ENCODE measurements at regions not wholly inside any gene's neighbourhood (a gene's known extent, or its start where the extent isn't known, plus 50 kb on each side); places are given as distances from the start of the nearest gene placed in this dataset.

DNA sequence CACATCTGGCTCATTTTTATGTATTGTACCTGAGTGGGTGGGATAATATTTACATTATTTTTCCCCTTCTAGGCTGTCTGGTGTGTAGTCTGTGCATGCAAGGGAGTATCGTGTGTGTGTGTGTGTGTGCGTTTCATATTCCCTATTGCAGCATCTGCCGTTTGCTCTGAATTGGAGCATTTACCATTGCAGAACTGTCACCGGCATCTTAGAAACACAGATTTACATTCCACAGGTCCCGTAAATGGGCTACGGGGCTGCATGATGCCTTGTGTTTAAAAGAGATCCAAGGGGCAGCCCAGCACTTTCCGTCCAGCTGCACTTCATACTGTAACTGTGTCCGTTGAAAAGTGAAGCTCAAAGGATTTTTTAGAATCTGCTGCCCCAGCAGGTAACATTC lies 167.1 kb upstream of the KIAA1217 start:
- no peak overlapping the region for H3K9ac ChIP-seq (ENCODE audit: low read depth, low read length, poor library complexity, severe bottlenecking)
- H3K79me2 ChIP-seq (ENCODE audit: insufficient read depth, low read length): no peaks in the 10 kb centered on the region
- no peak overlapping the region for H3K4me3 ChIP-seq (ENCODE audit: low read length, poor library complexity, severe bottlenecking)
- H3K4me2 ChIP-seq (ENCODE audit: low read depth, low read length, poor library complexity, severe bottlenecking): no peak overlapping the region
- H3F3A ChIP-seq (ENCODE audit: low read depth): no peaks in the 10 kb centered on the region
- H3K27me3 ChIP-seq (ENCODE audit: insufficient read depth, low read length, poor library complexity, severe bottlenecking): no peaks in the 10 kb centered on the region
- H3K4me1 ChIP-seq (ENCODE audit: insufficient read depth, low read length, poor library complexity, severe bottlenecking): no peaks in the 10 kb centered on the region
- no peak overlapping the region for H2AFZ ChIP-seq (ENCODE audit: low read length)
- TF ChIP-seq, protein P1, sequence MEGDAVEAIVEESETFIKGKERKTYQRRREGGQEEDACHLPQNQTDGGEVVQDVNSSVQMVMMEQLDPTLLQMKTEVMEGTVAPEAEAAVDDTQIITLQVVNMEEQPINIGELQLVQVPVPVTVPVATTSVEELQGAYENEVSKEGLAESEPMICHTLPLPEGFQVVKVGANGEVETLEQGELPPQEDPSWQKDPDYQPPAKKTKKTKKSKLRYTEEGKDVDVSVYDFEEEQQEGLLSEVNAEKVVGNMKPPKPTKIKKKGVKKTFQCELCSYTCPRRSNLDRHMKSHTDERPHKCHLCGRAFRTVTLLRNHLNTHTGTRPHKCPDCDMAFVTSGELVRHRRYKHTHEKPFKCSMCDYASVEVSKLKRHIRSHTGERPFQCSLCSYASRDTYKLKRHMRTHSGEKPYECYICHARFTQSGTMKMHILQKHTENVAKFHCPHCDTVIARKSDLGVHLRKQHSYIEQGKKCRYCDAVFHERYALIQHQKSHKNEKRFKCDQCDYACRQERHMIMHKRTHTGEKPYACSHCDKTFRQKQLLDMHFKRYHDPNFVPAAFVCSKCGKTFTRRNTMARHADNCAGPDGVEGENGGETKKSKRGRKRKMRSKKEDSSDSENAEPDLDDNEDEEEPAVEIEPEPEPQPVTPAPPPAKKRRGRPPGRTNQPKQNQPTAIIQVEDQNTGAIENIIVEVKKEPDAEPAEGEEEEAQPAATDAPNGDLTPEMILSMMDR (conservative IDR thresholded peaks at IDR 0.05; ENCODE audit: low read length): no peak
- TF ChIP-seq EZH2phosphoT487 (IDR thresholded peaks at IDR 0.05; ENCODE audit: borderline replicate concordance): no peak
- H4K20me1 ChIP-seq (ENCODE audit: insufficient read depth, low read length, poor library complexity, severe bottlenecking): no peaks in the 10 kb centered on the region
- H3K36me3 ChIP-seq (ENCODE audit: insufficient read depth, low read length): no peaks in the 10 kb centered on the region
- H3K9me2 ChIP-seq (replicated peaks; ENCODE audit: low read depth, low read length): no peaks in the 10 kb centered on the region
- H3K9me3 ChIP-seq (ENCODE audit: insufficient read depth, low read depth, low read length): no peaks in the 10 kb centered on the region

DNA sequence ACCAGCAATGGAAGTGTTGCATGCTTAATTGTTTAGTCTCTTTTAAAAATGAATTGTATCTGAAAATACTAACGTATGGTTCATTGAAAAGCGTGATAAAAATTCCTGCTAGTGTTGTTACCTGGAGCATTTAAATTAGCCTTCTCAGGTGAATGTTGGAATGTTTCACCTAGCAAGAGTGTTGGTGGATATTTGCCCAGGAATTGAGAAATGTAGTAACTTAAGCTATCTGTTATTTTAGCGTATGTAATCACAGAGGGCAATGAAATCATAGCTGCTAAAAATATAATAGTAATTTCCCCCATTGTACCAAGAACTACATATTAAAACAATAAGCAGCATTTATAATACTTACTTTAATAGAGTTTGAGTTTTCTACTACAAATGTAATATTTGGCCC lies 166.1 kb upstream of the KIAA1217 start:
- TF ChIP-seq, protein P1 (conservative IDR thresholded peaks at IDR 0.05; ENCODE audit: low read length): no peak
- TF ChIP-seq EZH2phosphoT487 (IDR thresholded peaks at IDR 0.05; ENCODE audit: borderline replicate concordance): no peak
- H3K36me3 ChIP-seq (ENCODE audit: insufficient read depth, low read length): no peaks in the 10 kb centered on the region
- no peak overlapping the region for H2AFZ ChIP-seq (ENCODE audit: low read length)
- H4K20me1 ChIP-seq (ENCODE audit: insufficient read depth, low read length, poor library complexity, severe bottlenecking): no peaks in the 10 kb centered on the region
- no peak overlapping the region for H3K9ac ChIP-seq (ENCODE audit: low read depth, low read length, poor library complexity, severe bottlenecking)
- H3K79me2 ChIP-seq (ENCODE audit: insufficient read depth, low read length): no peaks in the 10 kb centered on the region
- H3K9me2 ChIP-seq (replicated peaks; ENCODE audit: low read depth, low read length): no peaks in the 10 kb centered on the region
- no peaks in the 10 kb centered on the region for H3K27me3 ChIP-seq (ENCODE audit: insufficient read depth, low read length, poor library complexity, severe bottlenecking)
- no peaks in the 10 kb centered on the region for H3K4me1 ChIP-seq (ENCODE audit: insufficient read depth, low read length, poor library complexity, severe bottlenecking)
- H3F3A ChIP-seq (ENCODE audit: low read depth): no peaks in the 10 kb centered on the region
- no peak overlapping the region for H3K4me2 ChIP-seq (ENCODE audit: low read depth, low read length, poor library complexity, severe bottlenecking)
- H3K9me3 ChIP-seq (ENCODE audit: insufficient read depth, low read depth, low read length): no peaks in the 10 kb centered on the region
- no peak overlapping the region for H3K4me3 ChIP-seq (ENCODE audit: low read length, poor library complexity, severe bottlenecking)

DNA sequence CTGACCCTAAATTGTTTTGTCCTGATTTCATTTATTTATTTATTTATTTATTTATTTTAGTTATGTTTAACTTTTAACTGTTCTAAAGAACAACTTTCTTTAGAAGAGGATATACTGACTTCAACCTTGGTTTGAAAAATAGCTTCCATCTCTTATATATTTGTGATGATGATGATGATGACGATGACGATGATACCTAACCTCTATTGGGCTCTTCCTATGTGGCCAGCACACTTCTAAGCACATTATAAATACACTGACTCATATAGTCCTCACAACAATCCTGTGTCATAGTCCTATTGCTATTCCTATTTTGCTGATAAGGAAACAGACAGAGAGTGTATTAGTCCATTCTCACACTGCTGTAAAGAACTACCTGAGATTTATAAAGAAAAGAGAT lies 162.9 kb upstream of the KIAA1217 start:
- no peak overlapping the region for H3K9ac ChIP-seq (ENCODE audit: low read depth, low read length, poor library complexity, severe bottlenecking)
- H3K79me2 ChIP-seq (ENCODE audit: insufficient read depth, low read length): no peaks in the 10 kb centered on the region
- no peak overlapping the region for H2AFZ ChIP-seq (ENCODE audit: low read length)
- H3K4me3 ChIP-seq (ENCODE audit: low read length, poor library complexity, severe bottlenecking): no peak overlapping the region
- TF ChIP-seq, protein P1 (conservative IDR thresholded peaks at IDR 0.05; ENCODE audit: low read length): no peak
- no peak for TF ChIP-seq EZH2phosphoT487 (IDR thresholded peaks at IDR 0.05; ENCODE audit: borderline replicate concordance)
- no peak overlapping the region for H3K4me2 ChIP-seq (ENCODE audit: low read depth, low read length, poor library complexity, severe bottlenecking)
- no peaks in the 10 kb centered on the region for H3K9me3 ChIP-seq (ENCODE audit: insufficient read depth, low read depth, low read length)
- H3K27me3 ChIP-seq (ENCODE audit: insufficient read depth, low read length, poor library complexity, severe bottlenecking): no peaks in the 10 kb centered on the region
- H4K20me1 ChIP-seq (ENCODE audit: insufficient read depth, low read length, poor library complexity, severe bottlenecking): no peaks in the 10 kb centered on the region
- no peaks in the 10 kb centered on the region for H3F3A ChIP-seq (ENCODE audit: low read depth)
- H3K36me3 ChIP-seq (ENCODE audit: insufficient read depth, low read length): no peaks in the 10 kb centered on the region
- no peaks in the 10 kb centered on the region for H3K4me1 ChIP-seq (ENCODE audit: insufficient read depth, low read length, poor library complexity, severe bottlenecking)
- no peaks in the 10 kb centered on the region for H3K9me2 ChIP-seq (replicated peaks; ENCODE audit: low read depth, low read length)
